ENCODE measurements at regions not wholly inside any gene's neighbourhood (a gene's known extent, or its start where the extent isn't known, plus 50 kb on each side); places are given as distances from the start of the nearest gene placed in this dataset.

DNA sequence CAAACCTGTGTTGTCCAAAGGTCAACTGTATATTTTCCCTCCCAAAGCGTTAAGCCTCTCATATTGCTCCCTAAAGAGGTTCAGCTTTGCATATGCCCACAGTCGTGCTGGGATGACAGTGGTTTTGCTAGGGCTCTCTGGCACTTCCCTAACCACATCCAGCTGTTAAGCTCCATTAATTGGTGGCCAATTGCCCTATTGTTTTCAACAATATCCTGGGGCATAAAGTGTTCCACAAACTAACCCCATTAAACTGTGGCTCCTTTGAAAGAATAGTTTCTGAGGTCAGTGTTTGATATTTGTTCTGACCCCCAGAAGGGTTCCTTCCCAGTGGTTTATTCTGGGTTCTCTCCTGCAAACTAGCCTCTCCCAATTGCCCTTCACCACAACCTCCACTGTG lies 194.5 kb downstream of the HSD17B3 start:
- TF ChIP-seq, protein P1, sequence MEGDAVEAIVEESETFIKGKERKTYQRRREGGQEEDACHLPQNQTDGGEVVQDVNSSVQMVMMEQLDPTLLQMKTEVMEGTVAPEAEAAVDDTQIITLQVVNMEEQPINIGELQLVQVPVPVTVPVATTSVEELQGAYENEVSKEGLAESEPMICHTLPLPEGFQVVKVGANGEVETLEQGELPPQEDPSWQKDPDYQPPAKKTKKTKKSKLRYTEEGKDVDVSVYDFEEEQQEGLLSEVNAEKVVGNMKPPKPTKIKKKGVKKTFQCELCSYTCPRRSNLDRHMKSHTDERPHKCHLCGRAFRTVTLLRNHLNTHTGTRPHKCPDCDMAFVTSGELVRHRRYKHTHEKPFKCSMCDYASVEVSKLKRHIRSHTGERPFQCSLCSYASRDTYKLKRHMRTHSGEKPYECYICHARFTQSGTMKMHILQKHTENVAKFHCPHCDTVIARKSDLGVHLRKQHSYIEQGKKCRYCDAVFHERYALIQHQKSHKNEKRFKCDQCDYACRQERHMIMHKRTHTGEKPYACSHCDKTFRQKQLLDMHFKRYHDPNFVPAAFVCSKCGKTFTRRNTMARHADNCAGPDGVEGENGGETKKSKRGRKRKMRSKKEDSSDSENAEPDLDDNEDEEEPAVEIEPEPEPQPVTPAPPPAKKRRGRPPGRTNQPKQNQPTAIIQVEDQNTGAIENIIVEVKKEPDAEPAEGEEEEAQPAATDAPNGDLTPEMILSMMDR (conservative IDR thresholded peaks at IDR 0.05; ENCODE audit: low read length): no peak
- TF ChIP-seq EZH2phosphoT487 (IDR thresholded peaks at IDR 0.05; ENCODE audit: borderline replicate concordance): no peak

All from Loucy (cell line).